MCF 10A (cell line): ENCODE measurements at regions not wholly inside any gene's neighbourhood (a gene's known extent, or its start where the extent isn't known, plus 50 kb on each side); places are given as distances from the start of the nearest gene placed in this dataset.
"Not testable (repeated sequence)": the region's sequence is repeated elsewhere in the genome, so short reads cannot be mapped to it uniquely, and the experiment has no call there.

Experiments used
- BruUV-seq: library from RNA; stranded (reverse); fragments of 400-500 nt; replicated peaks from 2 replicates; lab custom pipeline; 2021; lab: Mats Ljungman, UMichigan
- CTCF ChIA-PET: fragments of 300-600 bp; sonication (Branson Sonifier 250); formaldehyde crosslinking; extraction: SDS; loops from one replicate; lab custom pipeline; 2021; ENCODE audit warnings: antibody characterized with exemption, inconsistent platforms; lab: Yijun Ruan, JAX
- POLR2A ChIA-PET: fragments of 300-600, 350-650 bp; sonication (Branson Sonifier 250); formaldehyde crosslinking; extraction: SDS; loops from one replicate; lab custom pipeline; 2020; ENCODE audit warnings: antibody characterized with exemption, inconsistent platforms; lab: Yijun Ruan, JAX
- DNase-seq: peaks from one replicate; pipeline ENCODE4 v3.0.0-alpha.2; 2018; ENCODE audit not compliant: unreplicated experiment
- H3K27ac Mint-ChIP-seq: one replicate; pipeline ENCODE4 v1.8.0; 2022; ENCODE audit warnings: mild to moderate bottlenecking, low read depth, mixed read lengths; ENCODE audit not compliant: unreplicated experiment
- H3K27me3 Mint-ChIP-seq: one replicate; pipeline ENCODE4 v1.8.0; 2022; ENCODE audit warnings: mixed read lengths; ENCODE audit not compliant: insufficient read depth, unreplicated experiment
- H3K36me3 Mint-ChIP-seq: one replicate; pipeline ENCODE4 v1.8.0; 2022; ENCODE audit warnings: mild to moderate bottlenecking, moderate library complexity, mixed read lengths; ENCODE audit not compliant: insufficient read depth, unreplicated experiment
- H3K4me1 Mint-ChIP-seq: one replicate; pipeline ENCODE4 v1.8.0; 2022; ENCODE audit warnings: mixed read lengths; ENCODE audit not compliant: insufficient read depth, unreplicated experiment
- H3K4me3 Mint-ChIP-seq: one replicate; pipeline ENCODE4 v1.8.0; 2022; ENCODE audit warnings: mild to moderate bottlenecking, moderate library complexity, mixed read lengths; ENCODE audit not compliant: unreplicated experiment
- H3K9me3 Mint-ChIP-seq: one replicate; pipeline ENCODE4 v1.8.0; 2022; ENCODE audit warnings: mixed read lengths; ENCODE audit not compliant: unreplicated experiment
- intact Hi-C: fragments of 100-400 bp; cut with micrococcal nuclease; formaldehyde crosslinking; loops from 2 replicates; pipeline ENCODE4 v1.14.1; 2022
- TF ChIP-seq, protein P1 (sequence below): fragments of 200-600 bp; IDR thresholded peaks from one replicate; pipeline ENCODE4 v1.8.0; 2022; ENCODE audit warnings: antibody characterized with exemption, mild to moderate bottlenecking; ENCODE audit not compliant: unreplicated experiment

DNA sequence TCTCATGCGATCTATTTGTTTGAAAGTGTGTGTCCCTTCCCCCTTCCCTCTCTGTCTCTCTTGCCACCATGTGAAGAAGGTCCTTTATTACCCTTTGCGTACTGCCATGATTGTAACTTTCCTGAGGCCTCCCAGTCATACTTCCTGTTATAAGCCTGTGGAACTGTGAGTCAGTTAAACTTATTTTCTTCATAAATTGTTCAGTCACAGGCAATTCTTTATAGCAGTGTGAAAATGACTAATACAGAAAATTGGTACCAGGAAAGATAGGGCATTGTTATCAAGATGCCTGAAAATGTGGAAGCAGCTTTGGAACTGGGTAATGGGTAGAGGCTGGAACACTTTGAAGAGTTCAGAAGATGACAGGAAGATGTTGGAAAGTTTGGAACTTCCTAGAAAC is 743.7 kb upstream of the NECTIN3 start:
- no peak overlapping the region for H3K27ac Mint-ChIP-seq
- no peaks in the 10 kb centered on the region for H3K4me1 Mint-ChIP-seq
- peaks cover 12% of the 10 kb centered on the region for H3K9me3 Mint-ChIP-seq
- no peaks in the 10 kb centered on the region for H3K36me3 Mint-ChIP-seq
- BruUV-seq: no TSS peak
- intact Hi-C loops: no loop called here
- DNase-seq: no peak
- H3K4me3 Mint-ChIP-seq: no peak overlapping the region
- ChIA-PET CTCF (interaction anchor here (4.1 kb wide), 1 partner anchor 13 kb away, joined by 31 read pairs; no protein-coding TSS in a partner anchor), POLR2A (interaction anchor here (0.6 kb wide), 1 partner anchor 706 kb away, joined by 4 read pairs; no protein-coding TSS in a partner anchor)
- no peaks in the 10 kb centered on the region for H3K27me3 Mint-ChIP-seq
- TF ChIP-seq, protein P1, sequence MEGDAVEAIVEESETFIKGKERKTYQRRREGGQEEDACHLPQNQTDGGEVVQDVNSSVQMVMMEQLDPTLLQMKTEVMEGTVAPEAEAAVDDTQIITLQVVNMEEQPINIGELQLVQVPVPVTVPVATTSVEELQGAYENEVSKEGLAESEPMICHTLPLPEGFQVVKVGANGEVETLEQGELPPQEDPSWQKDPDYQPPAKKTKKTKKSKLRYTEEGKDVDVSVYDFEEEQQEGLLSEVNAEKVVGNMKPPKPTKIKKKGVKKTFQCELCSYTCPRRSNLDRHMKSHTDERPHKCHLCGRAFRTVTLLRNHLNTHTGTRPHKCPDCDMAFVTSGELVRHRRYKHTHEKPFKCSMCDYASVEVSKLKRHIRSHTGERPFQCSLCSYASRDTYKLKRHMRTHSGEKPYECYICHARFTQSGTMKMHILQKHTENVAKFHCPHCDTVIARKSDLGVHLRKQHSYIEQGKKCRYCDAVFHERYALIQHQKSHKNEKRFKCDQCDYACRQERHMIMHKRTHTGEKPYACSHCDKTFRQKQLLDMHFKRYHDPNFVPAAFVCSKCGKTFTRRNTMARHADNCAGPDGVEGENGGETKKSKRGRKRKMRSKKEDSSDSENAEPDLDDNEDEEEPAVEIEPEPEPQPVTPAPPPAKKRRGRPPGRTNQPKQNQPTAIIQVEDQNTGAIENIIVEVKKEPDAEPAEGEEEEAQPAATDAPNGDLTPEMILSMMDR: no peak

DNA sequence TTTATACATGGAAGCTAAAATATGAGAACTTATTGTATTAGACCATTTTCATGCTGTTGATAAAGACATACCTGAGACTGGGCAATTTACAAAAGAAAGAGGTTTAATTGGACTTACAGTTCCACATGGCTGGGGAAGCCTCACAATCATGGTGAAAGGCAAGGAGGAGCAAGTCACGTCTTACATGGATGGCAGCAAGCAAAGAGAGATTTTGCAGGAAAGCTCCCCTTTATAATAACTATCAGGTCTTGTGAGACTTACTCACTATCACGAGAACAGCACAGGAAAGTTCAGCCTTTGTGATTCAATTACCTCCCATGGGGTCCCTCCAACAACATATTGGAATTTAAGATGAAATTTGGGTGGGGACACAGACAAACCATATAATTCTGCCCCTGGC is 740.1 kb upstream of the NECTIN3 start:
- H3K4me1 Mint-ChIP-seq, BruUV-seq, H3K27ac Mint-ChIP-seq, intact Hi-C loops, DNase-seq, H3K36me3 Mint-ChIP-seq, H3K27me3 Mint-ChIP-seq, H3K4me3 Mint-ChIP-seq, POLR2A ChIA-PET: not testable (repeated sequence)
- CTCF ChIA-PET: interaction anchor here (0.9 kb wide), 1 partner anchor 17 kb away, joined by 3 read pairs; no protein-coding TSS in a partner anchor
- H3K9me3 Mint-ChIP-seq: peaks cover 19% of the 10 kb centered on the region

DNA sequence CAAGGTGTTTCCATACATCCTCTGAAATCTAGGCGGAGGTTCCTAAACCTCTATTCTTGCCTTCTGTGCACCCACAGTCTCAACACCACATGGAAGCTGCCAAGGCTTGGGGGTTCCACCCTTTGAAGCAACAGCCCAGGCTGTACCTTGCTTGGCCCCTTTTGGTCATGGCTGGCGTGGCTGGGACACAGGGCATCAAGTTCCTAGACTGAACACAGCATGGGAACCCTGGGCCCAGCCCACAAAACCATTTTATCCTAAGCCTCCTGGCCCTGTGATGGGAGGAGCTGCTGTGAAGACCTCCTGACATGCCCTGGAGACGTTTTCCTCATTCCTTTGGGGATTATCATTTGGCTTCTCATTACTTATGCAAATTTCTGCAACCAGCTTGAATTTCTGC is 739.0 kb upstream of the NECTIN3 start:
- TF ChIP-seq, protein P1: no peak
- Mint-ChIP-seq H3K27ac (no peak overlapping the region), H3K27me3 (no peaks in the 10 kb centered on the region), H3K36me3 (no peaks in the 10 kb centered on the region), H3K4me3 (no peak overlapping the region), H3K9me3 (peaks cover 19% of the 10 kb centered on the region), H3K4me1 (no peaks in the 10 kb centered on the region)
- DNase-seq: no peak
- intact Hi-C loops: no loop called here
- ChIA-PET POLR2A (no interaction called here), CTCF (no interaction called here)
- BruUV-seq: no TSS peak

DNA sequence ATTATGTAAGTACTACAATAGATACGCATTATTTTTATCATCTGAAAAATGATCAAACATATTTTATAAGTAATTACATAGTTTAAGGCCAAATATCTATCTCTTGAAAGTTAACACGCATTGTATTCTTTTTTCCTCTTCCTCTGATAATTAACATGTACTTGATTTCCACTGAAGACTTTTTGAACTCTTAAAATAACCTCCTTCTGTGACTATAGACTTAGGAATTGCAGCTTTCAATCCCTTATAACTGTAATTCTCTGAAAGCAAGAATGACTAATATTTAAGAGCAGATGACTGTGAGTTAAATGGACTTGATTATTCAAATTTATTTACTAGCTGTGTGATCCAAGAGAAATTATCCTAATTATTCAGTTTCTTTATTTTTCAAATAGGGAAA is 730.6 kb upstream of the NECTIN3 start:
- H3K4me1 Mint-ChIP-seq: peaks cover 33% of the 10 kb centered on the region
- no peaks in the 10 kb centered on the region for H3K9me3 Mint-ChIP-seq
- no TSS peak for BruUV-seq
- no peak for DNase-seq
- H3K4me3 Mint-ChIP-seq: no peak overlapping the region
- POLR2A ChIA-PET: no interaction called here
- H3K27ac Mint-ChIP-seq: no peak overlapping the region
- CTCF ChIA-PET: no interaction called here
- intact Hi-C loops: no loop called here
- no peaks in the 10 kb centered on the region for H3K36me3 Mint-ChIP-seq
- no peaks in the 10 kb centered on the region for H3K27me3 Mint-ChIP-seq
- TF ChIP-seq, protein P1: no peak

DNA sequence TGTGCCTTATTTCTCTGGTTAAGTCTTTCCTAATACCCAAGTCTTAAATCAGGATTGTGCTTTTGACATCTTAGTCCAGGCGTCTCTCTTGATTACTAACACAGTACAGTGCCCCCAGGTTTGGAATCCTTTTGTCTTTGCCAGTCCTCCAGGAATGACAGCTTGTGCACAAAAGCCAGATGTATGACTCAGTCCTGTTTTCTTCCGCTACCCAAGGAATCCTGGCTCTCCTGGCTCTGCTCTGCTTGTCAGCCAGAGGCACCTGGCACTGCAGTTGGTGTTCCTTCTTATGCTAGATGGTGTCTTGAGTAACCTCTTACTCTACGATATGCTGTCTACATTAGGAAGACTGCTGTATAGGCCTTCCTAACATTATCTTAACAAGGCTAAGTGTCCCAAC is 728.2 kb upstream of the NECTIN3 start:
- no peak overlapping the region for H3K4me3 Mint-ChIP-seq
- peak; percentile 89 for DNase-seq
- intact Hi-C loops: no loop called here
- CTCF ChIA-PET: interaction anchor here (0.6 kb wide), 1 partner anchor 1481 kb away, joined by 3 read pairs; no protein-coding TSS in a partner anchor
- no peaks in the 10 kb centered on the region for H3K27me3 Mint-ChIP-seq
- H3K4me1 Mint-ChIP-seq: peaks cover 33% of the 10 kb centered on the region
- BruUV-seq: no TSS peak
- H3K36me3 Mint-ChIP-seq: no peaks in the 10 kb centered on the region
- TF ChIP-seq, protein P1: no peak
- peak overlapping the region; percentile 71 for H3K27ac Mint-ChIP-seq
- POLR2A ChIA-PET: no interaction called here
- no peaks in the 10 kb centered on the region for H3K9me3 Mint-ChIP-seq
